ENCODE measurements at regions not wholly inside any gene's neighbourhood (a gene's known extent, or its start where the extent isn't known, plus 50 kb on each side); places are given as distances from the start of the nearest gene placed in this dataset.

DNA sequence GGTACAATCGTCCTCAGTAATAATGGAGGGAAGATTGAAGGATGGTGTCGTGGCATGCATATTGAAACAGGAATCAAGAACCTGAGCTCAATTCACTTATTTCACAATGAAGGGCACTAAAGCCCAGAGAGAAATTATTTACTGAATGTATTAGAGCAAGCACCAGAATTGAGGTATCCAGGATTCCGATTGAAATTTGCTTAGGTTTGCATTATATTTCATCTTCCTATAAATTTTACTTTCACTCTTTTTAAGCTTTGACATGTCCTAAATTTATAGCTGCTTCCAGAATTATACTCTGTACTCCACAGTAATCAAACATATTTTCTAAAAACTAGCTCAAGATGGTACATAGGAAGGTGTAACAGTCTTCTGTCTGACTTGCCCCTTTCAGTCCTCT lies 454.9 kb upstream of the HTR2A start:
- no peaks in the 10 kb centered on the region for H3K9me3 ChIP-seq (ENCODE audit: low read length)
- H4K20me1 ChIP-seq (ENCODE audit: insufficient read depth) = no peaks in the 10 kb centered on the region
- H3K79me2 ChIP-seq (replicated peaks; ENCODE audit: insufficient read depth, low read length) = no peaks in the 10 kb centered on the region
- no peak overlapping the region for H3K27ac ChIP-seq (ENCODE audit: low read length)
- H3F3A ChIP-seq (ENCODE audit: insufficient read depth, low read length, poor library complexity, severe bottlenecking) = no peaks in the 10 kb centered on the region
- H3K27me3 ChIP-seq (ENCODE audit: insufficient read depth, low read depth, low read length) = no peaks in the 10 kb centered on the region
- no peak overlapping the region for H3K9ac ChIP-seq (ENCODE audit: low read length)
- H3K4me3 ChIP-seq (ENCODE audit: low read length) = no peak overlapping the region
- H2AFZ ChIP-seq (ENCODE audit: low read depth, low read length) = no peak overlapping the region
- no peaks in the 10 kb centered on the region for H3K9me2 ChIP-seq (ENCODE audit: insufficient read depth, low read length)
- H3K36me3 ChIP-seq (ENCODE audit: insufficient read depth, low read length) = no peaks in the 10 kb centered on the region
- TF ChIP-seq MXI1 (conservative IDR thresholded peaks at IDR 0.05; ENCODE audit: poor library complexity, severe bottlenecking) = no peak
- TF ChIP-seq RAD21 (conservative IDR thresholded peaks at IDR 0.05) = no peak
- TF ChIP-seq, protein P1, sequence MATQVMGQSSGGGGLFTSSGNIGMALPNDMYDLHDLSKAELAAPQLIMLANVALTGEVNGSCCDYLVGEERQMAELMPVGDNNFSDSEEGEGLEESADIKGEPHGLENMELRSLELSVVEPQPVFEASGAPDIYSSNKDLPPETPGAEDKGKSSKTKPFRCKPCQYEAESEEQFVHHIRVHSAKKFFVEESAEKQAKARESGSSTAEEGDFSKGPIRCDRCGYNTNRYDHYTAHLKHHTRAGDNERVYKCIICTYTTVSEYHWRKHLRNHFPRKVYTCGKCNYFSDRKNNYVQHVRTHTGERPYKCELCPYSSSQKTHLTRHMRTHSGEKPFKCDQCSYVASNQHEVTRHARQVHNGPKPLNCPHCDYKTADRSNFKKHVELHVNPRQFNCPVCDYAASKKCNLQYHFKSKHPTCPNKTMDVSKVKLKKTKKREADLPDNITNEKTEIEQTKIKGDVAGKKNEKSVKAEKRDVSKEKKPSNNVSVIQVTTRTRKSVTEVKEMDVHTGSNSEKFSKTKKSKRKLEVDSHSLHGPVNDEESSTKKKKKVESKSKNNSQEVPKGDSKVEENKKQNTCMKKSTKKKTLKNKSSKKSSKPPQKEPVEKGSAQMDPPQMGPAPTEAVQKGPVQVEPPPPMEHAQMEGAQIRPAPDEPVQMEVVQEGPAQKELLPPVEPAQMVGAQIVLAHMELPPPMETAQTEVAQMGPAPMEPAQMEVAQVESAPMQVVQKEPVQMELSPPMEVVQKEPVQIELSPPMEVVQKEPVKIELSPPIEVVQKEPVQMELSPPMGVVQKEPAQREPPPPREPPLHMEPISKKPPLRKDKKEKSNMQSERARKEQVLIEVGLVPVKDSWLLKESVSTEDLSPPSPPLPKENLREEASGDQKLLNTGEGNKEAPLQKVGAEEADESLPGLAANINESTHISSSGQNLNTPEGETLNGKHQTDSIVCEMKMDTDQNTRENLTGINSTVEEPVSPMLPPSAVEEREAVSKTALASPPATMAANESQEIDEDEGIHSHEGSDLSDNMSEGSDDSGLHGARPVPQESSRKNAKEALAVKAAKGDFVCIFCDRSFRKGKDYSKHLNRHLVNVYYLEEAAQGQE (IDR thresholded peaks at IDR 0.05; ENCODE audit: borderline replicate concordance) = no peak
- TF ChIP-seq POLR2AphosphoS5 (IDR thresholded peaks at IDR 0.05) = no peak
- no peak for TF ChIP-seq SMC3 (conservative IDR thresholded peaks at IDR 0.05; ENCODE audit: poor library complexity)
- no peak for TF ChIP-seq EZH2 (IDR thresholded peaks at IDR 0.05; ENCODE audit: borderline replicate concordance, insufficient read depth, low read length, poor library complexity, severe bottlenecking)
- TF ChIP-seq TAF1 (IDR thresholded peaks at IDR 0.05; ENCODE audit: low read depth) = no peak
- no peak for TF ChIP-seq EP300 (conservative IDR thresholded peaks at IDR 0.05; ENCODE audit: poor library complexity, severe bottlenecking)
- TF ChIP-seq, protein P2, sequence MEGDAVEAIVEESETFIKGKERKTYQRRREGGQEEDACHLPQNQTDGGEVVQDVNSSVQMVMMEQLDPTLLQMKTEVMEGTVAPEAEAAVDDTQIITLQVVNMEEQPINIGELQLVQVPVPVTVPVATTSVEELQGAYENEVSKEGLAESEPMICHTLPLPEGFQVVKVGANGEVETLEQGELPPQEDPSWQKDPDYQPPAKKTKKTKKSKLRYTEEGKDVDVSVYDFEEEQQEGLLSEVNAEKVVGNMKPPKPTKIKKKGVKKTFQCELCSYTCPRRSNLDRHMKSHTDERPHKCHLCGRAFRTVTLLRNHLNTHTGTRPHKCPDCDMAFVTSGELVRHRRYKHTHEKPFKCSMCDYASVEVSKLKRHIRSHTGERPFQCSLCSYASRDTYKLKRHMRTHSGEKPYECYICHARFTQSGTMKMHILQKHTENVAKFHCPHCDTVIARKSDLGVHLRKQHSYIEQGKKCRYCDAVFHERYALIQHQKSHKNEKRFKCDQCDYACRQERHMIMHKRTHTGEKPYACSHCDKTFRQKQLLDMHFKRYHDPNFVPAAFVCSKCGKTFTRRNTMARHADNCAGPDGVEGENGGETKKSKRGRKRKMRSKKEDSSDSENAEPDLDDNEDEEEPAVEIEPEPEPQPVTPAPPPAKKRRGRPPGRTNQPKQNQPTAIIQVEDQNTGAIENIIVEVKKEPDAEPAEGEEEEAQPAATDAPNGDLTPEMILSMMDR (IDR thresholded peaks at IDR 0.05; ENCODE audit: poor library complexity, severe bottlenecking) = no peak
- H3K4me2 ChIP-seq (ENCODE audit: low read length) = no peak overlapping the region

DNA sequence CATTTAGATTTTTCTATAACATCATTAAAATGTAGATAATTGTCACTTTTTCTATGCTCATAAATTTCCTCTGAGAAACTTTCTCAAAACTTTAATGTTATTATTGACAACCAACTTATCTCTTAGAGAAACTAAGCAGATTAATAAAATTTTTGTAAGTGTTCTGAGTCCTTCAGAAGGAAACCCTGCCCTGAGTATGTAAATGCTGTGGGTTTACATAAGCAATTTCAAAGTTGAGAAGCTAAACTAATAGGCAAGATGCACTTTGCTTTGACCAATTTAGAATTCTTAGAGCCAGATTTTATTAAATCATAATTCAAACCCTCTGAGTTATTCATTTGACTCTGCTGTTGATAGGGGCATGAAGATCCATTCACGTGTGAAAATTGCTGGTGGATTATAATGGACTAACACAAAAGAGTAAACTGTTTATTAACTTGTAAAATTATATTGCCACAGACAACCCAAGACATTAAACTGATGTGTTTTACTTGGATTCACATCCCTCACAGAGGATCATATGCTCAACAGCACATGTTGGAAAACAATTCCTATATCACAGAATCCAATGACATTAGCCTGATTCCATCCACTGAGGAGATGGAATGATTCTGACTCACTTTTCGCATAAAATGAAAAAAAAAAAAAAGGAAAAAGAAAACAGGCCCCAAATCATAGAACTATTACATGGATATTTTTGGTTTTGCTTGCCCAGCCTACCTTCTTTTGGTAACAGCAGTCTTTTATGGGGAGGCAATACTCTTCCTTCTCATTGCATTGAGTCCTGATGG lies 453.7 kb upstream of the HTR2A start:
- Histone ChIP-seq H4K20me1 (ENCODE audit: insufficient read depth) (no peaks in the 10 kb centered on the region), H3K9me2 (ENCODE audit: insufficient read depth, low read length) (no peaks in the 10 kb centered on the region), H3K36me3 (ENCODE audit: insufficient read depth, low read length) (no peaks in the 10 kb centered on the region), H3K4me2 (ENCODE audit: low read length) (no peak overlapping the region), H3K9ac (ENCODE audit: low read length) (no peak overlapping the region), H3K27ac (ENCODE audit: low read length) (no peak overlapping the region), H3K4me3 (ENCODE audit: low read length) (no peak overlapping the region), H3F3A (ENCODE audit: insufficient read depth, low read length, poor library complexity, severe bottlenecking) (no peaks in the 10 kb centered on the region), H2AFZ (ENCODE audit: low read depth, low read length) (no peak overlapping the region), H3K9me3 (ENCODE audit: low read length) (no peaks in the 10 kb centered on the region), H3K79me2 (replicated peaks; ENCODE audit: insufficient read depth, low read length) (no peaks in the 10 kb centered on the region), H3K27me3 (ENCODE audit: insufficient read depth, low read depth, low read length) (no peaks in the 10 kb centered on the region)
- TF ChIP-seq, protein P2 (IDR thresholded peaks at IDR 0.05; ENCODE audit: poor library complexity, severe bottlenecking) = no peak
- TF ChIP-seq SMC3 (conservative IDR thresholded peaks at IDR 0.05; ENCODE audit: poor library complexity) = no peak
- TF ChIP-seq MXI1 (conservative IDR thresholded peaks at IDR 0.05; ENCODE audit: poor library complexity, severe bottlenecking) = no peak

Data from neural cell (in vitro differentiated cells).